Activated T-helper 9 cell treated with anti-CD3 and anti-CD28 coated beads, Interleukin-2, amount 50 U/mL, for 16 hours (primary cell): ENCODE measurements at regions not wholly inside any gene's neighbourhood (a gene's known extent, or its start where the extent isn't known, plus 50 kb on each side); places are given as distances from the start of the nearest gene placed in this dataset.
"Not testable (repeated sequence)": the region's sequence is repeated elsewhere in the genome, so short reads cannot be mapped to it uniquely, and the experiment has no call there.

Experiments
- DNase-seq: peaks from one replicate; pipeline ENCODE4 v3.0.0-alpha.2; 2020; ENCODE audit warnings: low read depth

- no peak for DNase-seq
Observed at GRCh38 chr1:38213646-38214434, 167.2 kb upstream of the POU3F1 start.

- DNase-seq = no peak
Observed at GRCh38 chr1:38210895-38211177, 164.2 kb upstream of the POU3F1 start.

- DNase-seq = no peak
Observed at GRCh38 chr1:38210021-38210894, 163.7 kb upstream of the POU3F1 start.

GRCh38 chr1:38208716-38209632 lies 162.4 kb upstream of the POU3F1 start:
- DNase-seq = no peak

GRCh38 chr1:38207906-38208305 lies 161.3 kb upstream of the POU3F1 start:
- no peak for DNase-seq

- DNase-seq = no peak
Observed at GRCh38 chr1:38207275-38207674, 160.7 kb upstream of the POU3F1 start.

- no peak for DNase-seq
Observed at GRCh38 chr1:38204698-38205097, 158.1 kb upstream of the POU3F1 start.

DNA sequence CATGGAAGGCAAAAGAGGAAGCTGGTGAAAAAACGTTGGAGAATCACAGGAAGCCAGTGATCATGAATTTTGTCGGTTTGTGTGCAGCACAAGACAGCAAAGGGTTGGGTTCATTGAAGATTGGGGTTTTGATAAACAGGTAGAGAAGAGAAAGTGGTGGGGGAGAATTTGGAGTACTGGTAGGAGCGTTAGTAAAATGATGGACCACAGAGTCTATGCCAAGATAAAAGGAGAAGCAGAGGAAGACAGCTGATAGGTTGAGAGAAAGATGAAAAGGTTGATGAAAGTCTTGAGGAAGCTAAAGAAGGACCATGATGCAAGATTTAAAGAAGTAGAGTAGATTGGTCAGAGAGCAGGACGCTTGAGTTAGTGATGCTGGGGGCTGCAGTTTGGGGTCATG lies 156.8 kb upstream of the POU3F1 start:
- DNase-seq = no peak

- DNase-seq = no peak
Observed at GRCh38 chr1:38201431-38201830, 154.8 kb upstream of the POU3F1 start.

DNA sequence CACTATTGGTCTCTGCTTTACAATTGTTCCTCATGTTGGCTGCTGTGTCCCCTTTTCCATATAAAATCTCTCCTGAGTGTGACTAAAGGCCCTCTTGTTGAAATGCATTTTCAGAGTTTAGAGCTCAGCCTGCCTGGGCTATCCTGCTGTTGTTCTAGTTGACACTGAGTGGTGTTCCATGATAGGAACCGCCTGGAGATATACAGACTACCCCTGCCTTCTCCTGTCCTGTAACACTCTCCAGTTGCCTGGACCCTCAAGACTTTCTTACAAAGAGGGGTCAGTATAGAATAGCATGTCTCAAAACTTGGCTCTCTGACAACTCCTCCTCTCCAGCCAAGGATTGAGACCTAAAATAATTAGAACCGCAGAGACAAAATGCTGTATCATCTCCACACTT lies 152.0 kb upstream of the POU3F1 start:
- DNase-seq = no peak

DNA sequence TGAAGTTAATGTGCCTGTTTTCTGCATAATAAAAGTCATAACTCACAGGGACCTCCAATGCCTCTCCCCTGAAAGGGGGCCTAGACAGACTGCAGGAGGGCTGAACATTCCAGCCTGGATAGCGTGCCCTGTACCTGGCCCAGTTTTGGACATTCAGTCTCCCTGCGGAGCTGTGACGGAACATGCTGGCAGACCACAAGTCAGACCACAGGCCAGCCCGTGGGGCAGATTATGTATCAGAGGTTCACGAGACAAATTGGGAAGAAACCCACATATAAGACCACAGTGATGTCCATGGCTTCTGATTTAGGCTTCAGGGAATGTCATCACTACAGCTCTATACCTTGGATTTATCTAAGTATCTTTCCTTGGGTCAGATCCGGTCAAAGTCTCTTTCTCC lies 151.5 kb upstream of the POU3F1 start:
- DNase-seq = no peak

GRCh38 chr1:38197312-38198061 lies 150.9 kb upstream of the POU3F1 start:
- DNase-seq = no peak

DNA sequence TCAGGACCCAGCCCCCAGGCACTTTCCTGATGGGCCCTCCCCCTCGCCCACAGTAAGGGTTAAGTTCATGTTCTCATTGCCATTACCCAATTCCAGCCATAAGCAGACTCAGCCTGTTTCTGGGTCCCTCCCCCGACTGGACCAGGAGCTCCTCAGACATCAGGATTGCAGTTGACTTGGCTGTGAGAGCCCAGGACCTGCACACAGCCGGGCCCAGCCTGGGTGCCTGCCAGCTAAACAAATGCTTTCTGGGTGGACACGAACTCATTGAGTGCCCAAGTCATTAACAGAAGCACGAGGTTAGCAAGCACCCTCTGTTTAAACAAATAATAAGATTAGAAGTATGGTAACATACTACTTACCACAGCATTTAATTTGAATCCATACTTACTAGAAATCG lies 147.9 kb upstream of the POU3F1 start:
- DNase-seq = no peak

DNA sequence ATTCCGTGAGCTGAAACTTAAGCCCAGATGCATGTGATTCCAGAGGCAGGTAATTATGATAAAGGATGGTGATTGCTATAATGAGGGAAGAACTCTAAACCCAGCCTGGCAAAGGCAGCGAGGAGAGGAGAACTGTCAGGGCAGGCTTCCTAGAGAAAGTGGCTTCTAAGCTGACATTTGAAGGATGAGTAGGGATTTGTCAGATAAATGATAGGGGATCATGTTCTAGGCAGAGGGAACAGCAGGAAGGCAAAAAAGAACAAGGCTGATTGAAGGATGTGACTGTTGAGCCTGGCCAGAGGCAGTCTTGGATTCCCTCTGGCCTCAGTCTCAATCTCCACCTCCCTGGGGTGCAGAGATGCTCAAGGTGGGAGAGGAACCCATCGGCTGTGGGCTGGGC lies 146.4 kb upstream of the POU3F1 start:
- no peak for DNase-seq

DNA sequence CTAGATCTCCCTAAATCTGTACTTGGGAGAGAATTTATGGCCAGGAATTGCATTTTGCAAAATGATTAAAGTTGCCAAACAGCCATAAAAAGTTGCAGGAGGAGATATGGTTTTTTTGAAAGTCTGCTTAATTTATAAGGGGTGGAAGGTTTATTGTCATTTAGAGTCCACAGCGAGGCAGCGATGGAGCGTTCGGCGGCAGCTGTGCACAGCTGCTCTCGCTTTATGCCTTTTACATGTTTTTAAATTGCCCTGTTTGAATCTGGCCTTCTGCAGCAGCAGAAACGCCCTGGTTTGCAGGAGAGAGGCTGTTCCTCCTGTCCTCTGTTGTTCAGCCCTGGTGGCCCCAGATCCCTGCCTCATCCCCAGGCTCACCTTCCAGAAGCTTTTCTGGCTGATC lies 144.9 kb upstream of the POU3F1 start:
- no peak for DNase-seq

DNA sequence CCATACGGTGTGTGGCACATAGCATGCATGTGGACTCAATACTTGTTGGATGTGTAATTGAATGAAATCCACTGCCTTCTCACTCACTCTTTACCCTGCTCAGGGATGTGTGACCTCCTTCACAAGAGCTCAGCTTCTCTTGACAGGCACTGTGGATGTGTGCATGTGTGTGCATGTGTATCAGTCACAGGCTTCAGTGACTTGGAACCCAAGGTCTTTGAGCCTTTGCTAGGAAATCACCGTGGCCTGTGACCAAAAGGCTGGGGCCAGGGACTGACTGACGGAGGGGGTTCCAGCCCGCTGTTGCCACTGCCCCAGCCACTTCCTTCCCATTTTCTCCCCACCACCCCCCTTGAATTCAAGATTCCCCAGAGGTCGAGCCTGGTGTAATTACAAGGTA lies 144.4 kb upstream of the POU3F1 start:
- DNase-seq = no peak

DNA sequence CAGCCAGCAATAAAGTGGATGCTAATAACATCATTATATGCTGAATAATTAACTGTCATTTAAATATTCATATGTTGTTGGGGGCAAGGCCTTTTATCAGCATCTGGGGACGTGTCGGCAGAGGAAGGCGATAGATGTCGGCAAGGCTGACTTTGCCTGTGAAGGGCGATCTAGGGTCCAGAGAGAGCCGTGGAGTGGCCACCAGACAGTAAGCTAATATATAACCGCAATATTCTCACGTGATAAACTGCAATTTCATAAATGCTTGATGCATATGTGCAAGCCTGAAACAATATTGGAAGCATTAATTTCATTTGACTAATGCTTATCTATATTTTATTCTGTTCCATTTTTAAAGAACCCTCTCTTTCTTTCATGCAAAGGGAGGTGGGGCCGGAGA lies 141.0 kb upstream of the POU3F1 start:
- DNase-seq = no peak

GRCh38 chr1:38186566-38186965 lies 140.0 kb upstream of the POU3F1 start:
- DNase-seq = no peak

GRCh38 chr1:38185913-38186312 lies 139.3 kb upstream of the POU3F1 start:
- no peak for DNase-seq

DNA sequence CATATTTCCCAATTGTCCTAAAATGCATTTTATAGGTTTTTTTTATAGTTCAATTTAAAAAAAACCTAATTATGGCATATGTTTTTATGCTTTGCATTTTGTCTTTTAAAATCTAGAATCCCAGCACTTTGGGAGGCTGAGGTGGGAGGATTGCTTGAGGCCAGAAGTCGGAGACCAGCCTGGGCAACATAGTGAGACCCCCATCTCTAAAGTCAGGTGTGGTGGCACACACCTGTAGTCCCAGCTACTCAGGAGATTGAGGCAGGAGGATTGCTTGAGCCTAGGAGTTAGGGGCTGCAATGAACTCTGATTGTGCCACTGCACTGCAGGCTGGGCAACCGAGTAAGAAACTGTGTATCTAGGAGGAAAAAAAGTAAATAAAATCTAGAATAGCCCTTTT lies 137.2 kb upstream of the POU3F1 start:
- DNase-seq = no peak

DNA sequence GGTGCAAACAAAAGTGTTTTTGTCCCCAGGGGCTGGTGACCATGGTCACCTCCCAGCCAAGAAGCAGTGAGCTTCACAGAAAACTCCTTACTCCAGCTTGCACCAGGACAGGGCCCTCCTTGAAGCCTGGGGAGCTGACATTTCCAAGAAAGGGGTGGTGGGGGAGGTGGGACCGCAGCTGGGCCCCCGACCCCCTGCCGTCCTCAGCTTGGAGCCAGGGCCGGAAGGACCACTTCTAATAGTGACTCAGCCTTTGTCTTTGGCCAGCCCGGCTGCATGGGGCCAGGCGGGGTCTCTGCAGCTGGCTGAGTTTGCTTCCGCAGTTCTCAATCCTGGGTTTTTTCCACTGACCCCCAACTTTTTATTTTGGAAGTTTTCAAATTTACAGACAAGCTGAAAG lies 136.5 kb upstream of the POU3F1 start:
- no peak for DNase-seq

GRCh38 chr1:38180388-38180787 lies 133.8 kb upstream of the POU3F1 start:
- not testable (repeated sequence) for DNase-seq
